GM23338 (cell line): ENCODE measurements at regions not wholly inside any gene's neighbourhood (a gene's known extent, or its start where the extent isn't known, plus 50 kb on each side); places are given as distances from the start of the nearest gene placed in this dataset.

Source experiments
- ATAC-seq: fragments of 200-7000 bp; cut with Tn5 transposase; 3 replicates; pipeline ENCODE4 v1.9.1; 2020
- DNase-seq: peaks from one replicate; pipeline ENCODE4 v3.0.0-alpha.2; 2015; ENCODE audit warnings: low spot score
- H2AFZ ChIP-seq: fragments of 200-600 bp; sonication (generic); 2 replicates; pipeline ENCODE4 v1.8.0; 2016; ENCODE audit warnings: antibody characterized with exemption, mild to moderate bottlenecking, moderate library complexity
- H3F3A ChIP-seq: fragments of 200-600 bp; sonication (generic); replicated peaks from 2 replicates; pipeline ENCODE4 v1.8.0; 2017; ENCODE audit warnings: antibody characterized with exemption, mixed run types, low read depth
- H3K27ac ChIP-seq: fragments of 200-600 bp; sonication (generic); 2 replicates; pipeline ENCODE4 v1.6.1; 2016; ENCODE audit warnings: low read depth
- H3K27me3 ChIP-seq: fragments of 200-600 bp; sonication (generic); 2 replicates; pipeline ENCODE4 v1.8.0; 2016; ENCODE audit warnings: mild to moderate bottlenecking, mixed run types, moderate library complexity; ENCODE audit not compliant: insufficient read depth
- H3K36me3 ChIP-seq: fragments of 200-600 bp; sonication (generic); 2 replicates; pipeline ENCODE4 v1.8.0; 2016; ENCODE audit warnings: mild to moderate bottlenecking; ENCODE audit not compliant: insufficient read depth
- H3K4me1 ChIP-seq: fragments of 200-600 bp; sonication (generic); 2 replicates; pipeline ENCODE4 v1.8.0; 2016; ENCODE audit warnings: mild to moderate bottlenecking, moderate library complexity; ENCODE audit not compliant: insufficient read depth
- H3K4me2 ChIP-seq: fragments of 200-600 bp; sonication (generic); 2 replicates; pipeline ENCODE4 v1.7.1; 2017; ENCODE audit warnings: mixed run types
- H3K4me3 ChIP-seq: fragments of 200-600 bp; sonication (generic); 2 replicates; pipeline ENCODE4 v1.6.1; 2016; ENCODE audit warnings: mixed run types
- H3K79me2 ChIP-seq: fragments of 200-600 bp; sonication (generic); replicated peaks from 2 replicates; pipeline ENCODE4 v1.8.0; 2017; ENCODE audit warnings: mild to moderate bottlenecking; ENCODE audit not compliant: insufficient read depth
- H3K9me2 ChIP-seq: fragments of 200-600 bp; sonication (generic); 2 replicates; pipeline ENCODE4 v1.8.0; 2017; ENCODE audit not compliant: insufficient read depth
- H4K20me1 ChIP-seq: fragments of 200-600 bp; sonication (generic); replicated peaks from 2 replicates; pipeline ENCODE4 v1.8.0; 2017; ENCODE audit warnings: mild to moderate bottlenecking; ENCODE audit not compliant: insufficient read depth
- H3K27ac Mint-ChIP-seq: 2 replicates; pipeline ENCODE4 v1.8.0; 2020; ENCODE audit warnings: inconsistent platforms, mild to moderate bottlenecking, moderate library complexity, mixed read lengths
- H3K27me3 Mint-ChIP-seq: 3 replicates; pipeline ENCODE4 v1.8.0; 2022; ENCODE audit warnings: low read depth, mild to moderate bottlenecking, moderate library complexity, mixed read lengths, inconsistent platforms; ENCODE audit not compliant: insufficient read depth, poor library complexity
- H3K36me3 Mint-ChIP-seq: 3 replicates; pipeline ENCODE4 v1.8.0; 2021; ENCODE audit warnings: low read depth, mild to moderate bottlenecking, inconsistent platforms, moderate library complexity, mixed read lengths
- H3K4me1 Mint-ChIP-seq: 3 replicates; pipeline ENCODE4 v1.8.0; 2020; ENCODE audit warnings: mild to moderate bottlenecking, inconsistent platforms, mixed read lengths
- H3K4me3 Mint-ChIP-seq: 3 replicates; pipeline ENCODE4 v1.8.0; 2021; ENCODE audit warnings: moderate library complexity, mild to moderate bottlenecking, inconsistent platforms, mixed read lengths
- H3K9me3 Mint-ChIP-seq: 3 replicates; pipeline ENCODE4 v1.8.0; 2020; ENCODE audit warnings: moderate library complexity, mild to moderate bottlenecking, inconsistent platforms, mixed read lengths
- CREB1 ChIP-seq: fragments of 250-450 bp; sonication (Bioruptor Pico); IDR thresholded peaks from 2 replicates; pipeline ENCODE4 v1.5.0; 2020; ENCODE audit warnings: low read depth, mild to moderate bottlenecking, moderate library complexity
- EZH2 ChIP-seq: fragments of 200-600 bp; sonication (generic); IDR thresholded peaks from one replicate; pipeline ENCODE4 v1.8.0; 2017; ENCODE audit warnings: antibody characterized with exemption, mild to moderate bottlenecking, low read depth; ENCODE audit not compliant: unreplicated experiment
- EZH2phosphoT487 ChIP-seq: fragments of 200-600 bp; sonication (generic); IDR thresholded peaks from one replicate; pipeline ENCODE4 v1.8.1; 2018; ENCODE audit warnings: antibody characterized with exemption; ENCODE audit not compliant: unreplicated experiment
- JUNB ChIP-seq: IDR thresholded peaks from one replicate; pipeline ENCODE4 v1.6.1; 2016; ENCODE audit warnings: antibody characterized with exemption; ENCODE audit not compliant: unreplicated experiment
- NANOG ChIP-seq: IDR thresholded peaks from 2 replicates; pipeline ENCODE4 v1.6.1; 2016; ENCODE audit warnings: antibody characterized with exemption, borderline replicate concordance
- POLR2AphosphoS5 ChIP-seq: IDR thresholded peaks from 2 replicates; pipeline ENCODE4 v1.6.1; 2016; ENCODE audit warnings: antibody characterized with exemption, low read depth
- STAT1 ChIP-seq: IDR thresholded peaks from one replicate; pipeline ENCODE4 v1.6.1; 2016; ENCODE audit warnings: antibody characterized with exemption; ENCODE audit not compliant: unreplicated experiment
- ZNF114 ChIP-seq: fragments of 250-450 bp; sonication (Bioruptor Pico); IDR thresholded peaks from 2 replicates; pipeline ENCODE4 v1.5.0; 2020; ENCODE audit warnings: mild to moderate bottlenecking, moderate library complexity
- ZNF331 ChIP-seq: fragments of 250-450 bp; sonication (Bioruptor Pico); IDR thresholded peaks from 2 replicates; pipeline ENCODE4 v1.5.0; 2020; ENCODE audit warnings: low read depth, mild to moderate bottlenecking, moderate library complexity
- TF ChIP-seq, protein P1 (sequence below): IDR thresholded peaks from 2 replicates; pipeline ENCODE4 v1.6.1; 2016; ENCODE audit warnings: antibody characterized with exemption
- TF ChIP-seq, protein P2 (sequence below): IDR thresholded peaks from one replicate; pipeline ENCODE4 v1.6.1; 2018; ENCODE audit warnings: antibody characterized with exemption; ENCODE audit not compliant: unreplicated experiment
- TF ChIP-seq, protein P3 (sequence below): fragments of 250-450 bp; sonication (Bioruptor Pico); IDR thresholded peaks from 2 replicates; pipeline ENCODE4 v1.5.0; 2020; ENCODE audit warnings: mild to moderate bottlenecking, moderate library complexity
- TF ChIP-seq, protein P4 (sequence below), 2 experiments: fragments of 200-600 bp in 1 of 2; sonication (generic) in 1 of 2; conservative IDR thresholded peaks; 2 replicates each; pipeline versions ENCODE4 v1.5.1 to v1.6.1; 2016 to 2017; ENCODE audit warnings: antibody characterized with exemption in 2 of 2, low read depth in 2 of 2, mild to moderate bottlenecking in 2 of 2, moderate library complexity in 1 of 2

DNA sequence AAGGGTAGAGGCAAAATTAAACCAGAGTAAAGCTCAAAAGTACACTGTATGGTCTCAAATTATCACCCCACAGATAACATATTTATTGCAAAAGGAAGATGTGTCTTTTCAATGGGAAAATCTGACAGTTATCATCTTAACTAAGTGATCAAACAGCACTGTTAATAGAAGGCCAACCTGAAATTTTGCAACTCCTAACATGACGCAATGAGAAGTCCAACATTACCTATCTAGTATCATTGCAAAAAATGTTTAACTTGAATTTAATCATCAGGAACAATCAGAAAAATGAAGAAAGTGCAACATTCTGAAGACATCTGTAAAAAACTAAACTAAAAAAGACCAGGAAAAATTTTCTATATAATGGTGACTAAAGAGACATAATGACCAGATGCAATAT, 156.7 kb upstream of the POGK start:
- no peaks in the 10 kb centered on the region for H3K4me1 ChIP-seq
- no peaks in the 10 kb centered on the region for H3K36me3 ChIP-seq
- DNase-seq (no peak), ATAC-seq (no peak)
- H3K9me3 Mint-ChIP-seq: peaks cover 21% of the 10 kb centered on the region
- no peak for TF ChIP-seq EZH2
- TF ChIP-seq, protein P1, sequence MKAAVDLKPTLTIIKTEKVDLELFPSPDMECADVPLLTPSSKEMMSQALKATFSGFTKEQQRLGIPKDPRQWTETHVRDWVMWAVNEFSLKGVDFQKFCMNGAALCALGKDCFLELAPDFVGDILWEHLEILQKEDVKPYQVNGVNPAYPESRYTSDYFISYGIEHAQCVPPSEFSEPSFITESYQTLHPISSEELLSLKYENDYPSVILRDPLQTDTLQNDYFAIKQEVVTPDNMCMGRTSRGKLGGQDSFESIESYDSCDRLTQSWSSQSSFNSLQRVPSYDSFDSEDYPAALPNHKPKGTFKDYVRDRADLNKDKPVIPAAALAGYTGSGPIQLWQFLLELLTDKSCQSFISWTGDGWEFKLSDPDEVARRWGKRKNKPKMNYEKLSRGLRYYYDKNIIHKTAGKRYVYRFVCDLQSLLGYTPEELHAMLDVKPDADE: no peak
- TF ChIP-seq, protein P2, sequence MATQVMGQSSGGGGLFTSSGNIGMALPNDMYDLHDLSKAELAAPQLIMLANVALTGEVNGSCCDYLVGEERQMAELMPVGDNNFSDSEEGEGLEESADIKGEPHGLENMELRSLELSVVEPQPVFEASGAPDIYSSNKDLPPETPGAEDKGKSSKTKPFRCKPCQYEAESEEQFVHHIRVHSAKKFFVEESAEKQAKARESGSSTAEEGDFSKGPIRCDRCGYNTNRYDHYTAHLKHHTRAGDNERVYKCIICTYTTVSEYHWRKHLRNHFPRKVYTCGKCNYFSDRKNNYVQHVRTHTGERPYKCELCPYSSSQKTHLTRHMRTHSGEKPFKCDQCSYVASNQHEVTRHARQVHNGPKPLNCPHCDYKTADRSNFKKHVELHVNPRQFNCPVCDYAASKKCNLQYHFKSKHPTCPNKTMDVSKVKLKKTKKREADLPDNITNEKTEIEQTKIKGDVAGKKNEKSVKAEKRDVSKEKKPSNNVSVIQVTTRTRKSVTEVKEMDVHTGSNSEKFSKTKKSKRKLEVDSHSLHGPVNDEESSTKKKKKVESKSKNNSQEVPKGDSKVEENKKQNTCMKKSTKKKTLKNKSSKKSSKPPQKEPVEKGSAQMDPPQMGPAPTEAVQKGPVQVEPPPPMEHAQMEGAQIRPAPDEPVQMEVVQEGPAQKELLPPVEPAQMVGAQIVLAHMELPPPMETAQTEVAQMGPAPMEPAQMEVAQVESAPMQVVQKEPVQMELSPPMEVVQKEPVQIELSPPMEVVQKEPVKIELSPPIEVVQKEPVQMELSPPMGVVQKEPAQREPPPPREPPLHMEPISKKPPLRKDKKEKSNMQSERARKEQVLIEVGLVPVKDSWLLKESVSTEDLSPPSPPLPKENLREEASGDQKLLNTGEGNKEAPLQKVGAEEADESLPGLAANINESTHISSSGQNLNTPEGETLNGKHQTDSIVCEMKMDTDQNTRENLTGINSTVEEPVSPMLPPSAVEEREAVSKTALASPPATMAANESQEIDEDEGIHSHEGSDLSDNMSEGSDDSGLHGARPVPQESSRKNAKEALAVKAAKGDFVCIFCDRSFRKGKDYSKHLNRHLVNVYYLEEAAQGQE: no peak
- TF ChIP-seq ZNF331: no peak
- no peak for TF ChIP-seq POLR2AphosphoS5
- TF ChIP-seq, protein P3, sequence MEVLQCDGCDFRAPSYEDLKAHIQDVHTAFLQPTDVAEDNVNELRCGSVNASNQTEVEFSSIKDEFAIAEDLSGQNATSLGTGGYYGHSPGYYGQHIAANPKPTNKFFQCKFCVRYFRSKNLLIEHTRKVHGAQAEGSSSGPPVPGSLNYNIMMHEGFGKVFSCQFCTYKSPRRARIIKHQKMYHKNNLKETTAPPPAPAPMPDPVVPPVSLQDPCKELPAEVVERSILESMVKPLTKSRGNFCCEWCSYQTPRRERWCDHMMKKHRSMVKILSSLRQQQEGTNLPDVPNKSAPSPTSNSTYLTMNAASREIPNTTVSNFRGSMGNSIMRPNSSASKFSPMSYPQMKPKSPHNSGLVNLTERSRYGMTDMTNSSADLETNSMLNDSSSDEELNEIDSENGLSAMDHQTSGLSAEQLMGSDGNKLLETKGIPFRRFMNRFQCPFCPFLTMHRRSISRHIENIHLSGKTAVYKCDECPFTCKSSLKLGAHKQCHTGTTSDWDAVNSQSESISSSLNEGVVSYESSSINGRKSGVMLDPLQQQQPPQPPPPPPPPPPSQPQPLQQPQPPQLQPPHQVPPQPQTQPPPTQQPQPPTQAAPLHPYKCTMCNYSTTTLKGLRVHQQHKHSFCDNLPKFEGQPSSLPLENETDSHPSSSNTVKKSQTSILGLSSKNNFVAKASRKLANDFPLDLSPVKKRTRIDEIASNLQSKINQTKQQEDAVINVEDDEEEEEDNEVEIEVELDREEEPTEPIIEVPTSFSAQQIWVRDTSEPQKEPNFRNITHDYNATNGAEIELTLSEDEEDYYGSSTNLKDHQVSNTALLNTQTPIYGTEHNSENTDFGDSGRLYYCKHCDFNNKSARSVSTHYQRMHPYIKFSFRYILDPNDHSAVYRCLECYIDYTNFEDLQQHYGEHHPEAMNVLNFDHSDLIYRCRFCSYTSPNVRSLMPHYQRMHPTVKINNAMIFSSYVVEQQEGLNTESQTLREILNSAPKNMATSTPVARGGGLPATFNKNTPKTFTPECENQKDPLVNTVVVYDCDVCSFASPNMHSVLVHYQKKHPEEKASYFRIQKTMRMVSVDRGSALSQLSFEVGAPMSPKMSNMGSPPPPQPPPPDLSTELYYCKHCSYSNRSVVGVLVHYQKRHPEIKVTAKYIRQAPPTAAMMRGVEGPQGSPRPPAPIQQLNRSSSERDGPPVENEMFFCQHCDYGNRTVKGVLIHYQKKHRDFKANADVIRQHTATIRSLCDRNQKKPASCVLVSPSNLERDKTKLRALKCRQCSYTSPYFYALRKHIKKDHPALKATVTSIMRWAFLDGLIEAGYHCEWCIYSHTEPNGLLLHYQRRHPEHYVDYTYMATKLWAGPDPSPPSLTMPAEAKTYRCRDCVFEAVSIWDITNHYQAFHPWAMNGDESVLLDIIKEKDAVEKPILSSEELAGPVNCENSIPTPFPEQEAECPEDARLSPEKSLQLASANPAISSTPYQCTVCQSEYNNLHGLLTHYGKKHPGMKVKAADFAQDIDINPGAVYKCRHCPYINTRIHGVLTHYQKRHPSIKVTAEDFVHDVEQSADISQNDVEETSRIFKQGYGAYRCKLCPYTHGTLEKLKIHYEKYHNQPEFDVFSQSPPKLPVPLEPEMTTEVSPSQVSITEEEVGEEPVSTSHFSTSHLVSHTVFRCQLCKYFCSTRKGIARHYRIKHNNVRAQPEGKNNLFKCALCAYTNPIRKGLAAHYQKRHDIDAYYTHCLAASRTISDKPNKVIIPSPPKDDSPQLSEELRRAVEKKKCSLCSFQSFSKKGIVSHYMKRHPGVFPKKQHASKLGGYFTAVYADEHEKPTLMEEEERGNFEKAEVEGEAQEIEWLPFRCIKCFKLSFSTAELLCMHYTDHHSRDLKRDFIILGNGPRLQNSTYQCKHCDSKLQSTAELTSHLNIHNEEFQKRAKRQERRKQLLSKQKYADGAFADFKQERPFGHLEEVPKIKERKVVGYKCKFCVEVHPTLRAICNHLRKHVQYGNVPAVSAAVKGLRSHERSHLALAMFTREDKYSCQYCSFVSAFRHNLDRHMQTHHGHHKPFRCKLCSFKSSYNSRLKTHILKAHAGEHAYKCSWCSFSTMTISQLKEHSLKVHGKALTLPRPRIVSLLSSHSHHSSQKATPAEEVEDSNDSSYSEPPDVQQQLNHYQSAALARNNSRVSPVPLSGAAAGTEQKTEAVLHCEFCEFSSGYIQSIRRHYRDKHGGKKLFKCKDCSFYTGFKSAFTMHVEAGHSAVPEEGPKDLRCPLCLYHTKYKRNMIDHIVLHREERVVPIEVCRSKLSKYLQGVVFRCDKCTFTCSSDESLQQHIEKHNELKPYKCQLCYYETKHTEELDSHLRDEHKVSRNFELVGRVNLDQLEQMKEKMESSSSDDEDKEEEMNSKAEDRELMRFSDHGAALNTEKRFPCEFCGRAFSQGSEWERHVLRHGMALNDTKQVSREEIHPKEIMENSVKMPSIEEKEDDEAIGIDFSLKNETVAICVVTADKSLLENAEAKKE (CRISPR knock-in tag): no peak
- no peak for TF ChIP-seq JUNB
- no peak for TF ChIP-seq EZH2phosphoT487
- no peak for TF ChIP-seq NANOG
- TF ChIP-seq, protein P4, sequence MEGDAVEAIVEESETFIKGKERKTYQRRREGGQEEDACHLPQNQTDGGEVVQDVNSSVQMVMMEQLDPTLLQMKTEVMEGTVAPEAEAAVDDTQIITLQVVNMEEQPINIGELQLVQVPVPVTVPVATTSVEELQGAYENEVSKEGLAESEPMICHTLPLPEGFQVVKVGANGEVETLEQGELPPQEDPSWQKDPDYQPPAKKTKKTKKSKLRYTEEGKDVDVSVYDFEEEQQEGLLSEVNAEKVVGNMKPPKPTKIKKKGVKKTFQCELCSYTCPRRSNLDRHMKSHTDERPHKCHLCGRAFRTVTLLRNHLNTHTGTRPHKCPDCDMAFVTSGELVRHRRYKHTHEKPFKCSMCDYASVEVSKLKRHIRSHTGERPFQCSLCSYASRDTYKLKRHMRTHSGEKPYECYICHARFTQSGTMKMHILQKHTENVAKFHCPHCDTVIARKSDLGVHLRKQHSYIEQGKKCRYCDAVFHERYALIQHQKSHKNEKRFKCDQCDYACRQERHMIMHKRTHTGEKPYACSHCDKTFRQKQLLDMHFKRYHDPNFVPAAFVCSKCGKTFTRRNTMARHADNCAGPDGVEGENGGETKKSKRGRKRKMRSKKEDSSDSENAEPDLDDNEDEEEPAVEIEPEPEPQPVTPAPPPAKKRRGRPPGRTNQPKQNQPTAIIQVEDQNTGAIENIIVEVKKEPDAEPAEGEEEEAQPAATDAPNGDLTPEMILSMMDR (conservative IDR thresholded peaks at IDR 0.05; ENCODE audit: low read depth in 2 of 2): no peak
- TF ChIP-seq CREB1 (CRISPR knock-in tag): no peak
- TF ChIP-seq ZNF114 (CRISPR knock-in tag): no peak
- TF ChIP-seq STAT1: no peak
- H3K4me2 ChIP-seq: no peak overlapping the region
- no peak overlapping the region for H3K4me3 ChIP-seq
- no peak overlapping the region for H3K27ac Mint-ChIP-seq
- H3F3A ChIP-seq: no peaks in the 10 kb centered on the region
- H3K9me2 ChIP-seq: peaks cover 3% of the 10 kb centered on the region; the same call in 1 of the 2 replicates
- no peaks in the 10 kb centered on the region for H3K27me3 ChIP-seq
- no peaks in the 10 kb centered on the region for H4K20me1 ChIP-seq
- H3K27ac ChIP-seq: no peak overlapping the region
- peaks cover 2% of the 10 kb centered on the region for H3K27me3 Mint-ChIP-seq
- 0 out of 3 replicates have a peak, but pooled peaks cover 5% of the 10 kb centered on the region for H3K36me3 Mint-ChIP-seq
- H3K79me2 ChIP-seq: no peaks in the 10 kb centered on the region
- H3K4me3 Mint-ChIP-seq: no peak overlapping the region
- no peak overlapping the region for H2AFZ ChIP-seq
- H3K4me1 Mint-ChIP-seq: no peaks in the 10 kb centered on the region
